ENCODE measurements at regions not wholly inside any gene's neighbourhood (a gene's known extent, or its start where the extent isn't known, plus 50 kb on each side); places are given as distances from the start of the nearest gene placed in this dataset.
"Not testable (repeated sequence)": the region's sequence is repeated elsewhere in the genome, so short reads cannot be mapped to it uniquely, and the experiment has no call there.

- not testable (repeated sequence) for DNase-seq (ENCODE audit: low read depth in 1 of 2, low spot score in 1 of 2)
Observed at GRCh38 chr2:91603996-91604395, 2912.5 kb downstream of the RPIA start.

DNA sequence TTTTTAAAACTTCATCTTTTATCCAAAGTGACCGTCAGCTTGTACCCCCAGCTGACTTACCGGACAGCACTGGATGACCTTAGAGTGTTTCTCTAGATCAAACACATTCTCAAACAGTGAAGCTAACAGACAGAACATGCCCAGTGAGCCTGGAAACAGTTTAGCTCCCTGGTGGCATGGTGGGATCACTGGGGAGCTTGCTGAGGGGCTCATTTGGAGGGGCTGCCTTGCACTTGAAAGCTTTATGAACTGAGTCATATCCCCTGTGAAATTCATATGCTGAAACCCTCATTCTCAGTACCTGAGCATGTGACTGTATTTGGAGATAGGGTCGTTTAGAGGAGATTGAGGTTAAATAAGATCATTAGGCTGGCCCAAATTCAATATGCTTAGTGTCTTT, 2913.2 kb downstream of the RPIA start:
- DNase-seq (ENCODE audit: low read depth in 1 of 2, low spot score in 1 of 2), result not testable (repeated sequence)

DNA sequence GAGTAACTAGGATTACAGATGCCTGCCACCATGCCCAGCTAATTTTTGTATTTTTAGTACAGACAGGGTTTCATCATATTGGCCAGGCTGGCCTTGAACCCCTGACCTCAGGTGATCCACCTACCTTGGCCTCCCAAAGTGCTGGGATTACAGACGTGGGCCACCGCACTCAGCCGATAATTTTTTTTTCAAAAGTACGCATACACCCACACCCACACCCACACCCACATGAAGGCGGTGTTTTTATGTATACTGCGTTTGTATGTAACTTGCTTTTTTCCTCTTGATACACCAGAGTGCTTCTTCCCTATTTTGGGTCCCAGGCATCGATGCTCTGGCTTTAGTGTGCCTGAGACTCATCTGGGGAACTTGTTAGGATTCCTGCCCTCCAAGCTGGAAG, 2932.3 kb downstream of the RPIA start:
- not testable (repeated sequence) for DNase-seq (ENCODE audit: low read depth in 1 of 2, low spot score in 1 of 2)

DNA sequence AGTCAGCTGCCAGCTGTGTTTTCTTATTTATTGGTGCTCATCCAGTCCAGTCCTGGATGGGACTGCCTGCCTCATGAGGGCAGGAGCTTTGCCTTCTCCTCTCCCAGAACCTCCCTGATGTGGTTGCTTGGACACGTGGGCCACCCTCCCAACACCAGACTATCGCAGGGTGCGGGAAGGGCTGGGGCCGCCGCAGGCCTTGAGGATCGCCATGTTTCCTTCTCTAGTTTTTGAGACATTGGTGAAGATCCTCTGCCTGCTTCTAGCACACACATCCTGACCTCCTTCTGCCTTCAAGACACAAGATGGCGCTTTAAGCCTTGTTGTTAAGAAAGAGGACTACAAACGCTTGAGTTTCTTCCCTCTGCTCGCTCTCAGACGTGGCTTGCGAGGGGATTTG, 2937.0 kb downstream of the RPIA start:
- not testable (repeated sequence) for DNase-seq (ENCODE audit: low read depth in 1 of 2, low spot score in 1 of 2)

DNA sequence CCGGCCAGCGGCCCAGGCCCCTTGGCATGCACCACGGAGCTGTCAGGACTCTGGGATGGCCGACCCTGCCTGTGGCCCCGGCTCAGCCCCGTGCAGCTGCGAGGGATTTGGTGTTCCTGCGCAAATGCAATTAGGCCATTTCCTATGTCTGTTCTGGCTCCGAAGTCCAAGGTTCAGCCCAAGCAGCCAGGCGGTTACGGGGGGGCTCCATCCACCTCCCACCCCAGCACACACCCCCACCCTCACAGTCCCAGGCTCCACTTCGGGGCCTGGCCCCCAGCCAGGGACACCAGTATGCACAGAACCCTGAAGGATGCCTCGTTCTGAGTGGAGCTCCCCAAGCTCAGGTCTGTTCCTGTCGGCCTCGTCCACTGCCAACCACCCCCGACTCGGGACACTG, 2965.7 kb downstream of the RPIA start:
- DNase-seq (ENCODE audit: low read depth in 1 of 2, low spot score in 1 of 2), result not testable (repeated sequence)

DNA sequence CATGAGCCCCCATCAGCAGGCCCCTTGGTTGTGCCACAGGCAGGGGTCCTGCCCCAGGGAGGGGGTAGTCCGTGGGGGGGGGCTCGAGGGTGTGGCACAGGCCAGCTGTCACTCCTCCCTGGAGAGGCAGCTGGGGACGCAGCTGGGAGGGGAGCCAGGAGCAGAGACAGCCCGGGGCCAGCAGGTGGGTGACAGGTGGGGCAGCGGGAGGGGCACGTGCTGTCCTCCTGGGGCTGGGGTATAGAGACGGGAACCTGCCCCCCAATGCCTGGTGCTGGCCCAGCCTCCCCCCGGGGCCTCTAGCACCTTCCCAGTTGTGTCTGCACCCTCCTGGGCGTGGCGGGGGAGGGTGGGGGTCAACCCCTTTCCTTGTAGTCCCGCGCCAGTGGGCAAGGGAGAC, 2966.9 kb downstream of the RPIA start:
- not testable (repeated sequence) for DNase-seq (ENCODE audit: low read depth in 1 of 2, low spot score in 1 of 2)

- not testable (repeated sequence) for DNase-seq (ENCODE audit: low read depth in 1 of 2, low spot score in 1 of 2)
Observed at GRCh38 chr2:91659189-91659916, 2967.9 kb downstream of the RPIA start.

DNA sequence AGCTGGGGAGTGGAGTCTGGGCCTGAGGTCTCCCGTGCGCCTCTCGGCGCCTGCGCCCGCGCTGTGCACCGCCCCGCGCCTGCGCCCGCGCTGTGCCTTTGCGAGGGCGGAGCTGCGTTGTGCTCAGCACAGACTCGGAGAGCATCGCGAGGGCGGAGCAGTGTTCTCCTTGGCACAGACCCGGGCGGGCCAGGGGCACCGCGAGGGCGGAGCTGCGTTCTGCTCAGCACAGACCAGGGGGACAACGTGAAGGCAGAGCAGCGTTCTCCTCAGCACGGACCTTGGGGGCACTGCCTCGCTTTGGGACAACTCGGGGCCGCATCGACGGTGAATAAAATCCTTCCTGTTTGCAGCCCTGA, 2968.4 kb downstream of the RPIA start:
- not testable (repeated sequence) for DNase-seq (ENCODE audit: low read depth in 1 of 2, low spot score in 1 of 2)

- not testable (repeated sequence) for DNase-seq (ENCODE audit: low read depth in 1 of 2, low spot score in 1 of 2)
Observed at GRCh38 chr2:91667341-91667740, 2975.9 kb downstream of the RPIA start.

DNA sequence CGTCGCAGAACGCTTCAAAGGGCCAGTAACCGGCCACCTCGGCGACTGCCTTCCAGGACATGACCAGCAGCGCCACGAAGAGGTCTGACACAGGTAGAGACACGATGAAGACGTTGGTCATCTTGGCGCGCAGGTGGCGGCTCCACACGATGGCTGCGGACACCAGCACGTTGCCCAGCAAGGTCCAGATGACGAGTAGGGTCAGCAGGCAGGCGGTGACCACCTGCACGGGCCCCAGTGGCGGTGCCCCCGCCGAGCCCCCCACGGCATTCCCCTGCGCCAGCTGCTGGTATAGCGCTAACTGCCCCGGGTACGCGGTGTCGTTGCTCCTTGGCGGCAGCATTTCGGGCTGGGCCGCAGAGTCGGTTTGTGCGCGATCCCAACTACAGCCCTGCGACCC, 2994.1 kb downstream of the RPIA start:
- not testable (repeated sequence) for DNase-seq (ENCODE audit: low read depth in 1 of 2, low spot score in 1 of 2)

DNA sequence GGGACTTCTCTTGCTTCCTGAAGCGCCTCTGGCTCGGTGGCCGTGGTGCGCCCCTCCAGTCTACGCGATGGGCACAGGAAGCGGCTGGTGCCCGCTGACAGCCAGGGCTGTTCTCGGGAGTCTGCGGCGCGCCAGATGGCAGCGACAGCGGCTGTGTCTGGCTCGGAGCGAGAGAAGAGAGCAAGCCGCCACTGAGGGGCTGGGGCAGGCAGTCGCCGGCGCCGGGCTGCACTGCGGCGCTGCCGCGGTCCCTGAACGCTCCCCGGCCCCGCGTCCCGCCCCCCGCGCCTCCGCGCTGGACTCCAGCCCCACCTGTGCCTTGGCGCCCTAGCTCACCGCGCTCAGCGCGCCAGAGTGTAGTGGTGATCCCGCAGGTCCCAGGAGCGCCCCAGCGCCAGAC, 2994.6 kb downstream of the RPIA start:
- not testable (repeated sequence) for DNase-seq (ENCODE audit: low read depth in 1 of 2, low spot score in 1 of 2)

All from activated T-helper 1 cell treated with anti-CD3 and anti-CD28 coated beads, Interleukin-2, amount 50 U/mL, for 16 hours (primary cell).